ENCODE measurements at regions not wholly inside any gene's neighbourhood (a gene's known extent, or its start where the extent isn't known, plus 50 kb on each side); places are given as distances from the start of the nearest gene placed in this dataset.

DNA sequence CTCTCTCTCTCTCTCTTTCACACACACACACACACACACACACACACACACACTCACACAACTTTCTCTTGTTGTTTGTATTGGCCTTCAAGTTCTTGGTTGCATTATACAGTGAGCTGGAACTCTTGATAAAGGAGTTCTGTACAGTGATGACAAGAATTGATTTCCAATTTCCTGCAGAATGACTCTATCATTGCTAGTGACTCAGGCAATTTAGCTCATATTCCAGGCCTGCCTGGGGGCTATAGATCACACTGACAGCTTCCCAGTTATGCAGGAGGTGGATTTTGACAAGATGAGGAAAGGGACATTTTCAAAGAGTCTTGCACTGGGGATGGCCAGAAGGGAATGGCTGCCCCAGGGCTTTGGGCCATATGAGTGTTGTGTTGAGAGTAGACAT, 508.8 kb downstream of the TYW1 start:
- Histone ChIP-seq H3K27me3 (ENCODE audit: low read length) (no peaks in the 10 kb centered on the region), H3K36me3 (ENCODE audit: low read depth, low read length) (no peaks in the 10 kb centered on the region), H3K9me3 (ENCODE audit: low read length) (no peaks in the 10 kb centered on the region), H2AFZ (ENCODE audit: low read length) (no peak overlapping the region), H4K20me1 (ENCODE audit: low read length) (no peaks in the 10 kb centered on the region), H3K27ac (ENCODE audit: low read length) (no peak overlapping the region), H3K4me3 (ENCODE audit: low read length) (no peak overlapping the region), H3K4me2 (ENCODE audit: low read length) (no peak overlapping the region), H3K79me2 (ENCODE audit: low read length) (no peaks in the 10 kb centered on the region), H3K9ac (ENCODE audit: low read length) (no peak overlapping the region), H3K9me2 (replicated peaks; ENCODE audit: low read length) (no peaks in the 10 kb centered on the region), H3F3A (ENCODE audit: low read length, unreplicated experiment) (no peaks in the 10 kb centered on the region), H3K4me1 (ENCODE audit: insufficient read depth, low read length) (no peaks in the 10 kb centered on the region)
- ATAC-seq (no peak), DNase-seq (no peak)
- ChIA-PET CTCF (no interaction called here), POLR2A (ENCODE audit: unreplicated experiment) (no interaction called here)
- intact Hi-C loops (cut with micrococcal nuclease), result no loop called here
- BruUV-seq (replicated peaks), result no TSS peak
- TF ChIP-seq CTCF (conservative IDR thresholded peaks at IDR 0.05; ENCODE audit: low read depth, low read length) (no peak), EZH2 (IDR thresholded peaks at IDR 0.05; ENCODE audit: low read length, unreplicated experiment) (no peak), EZH2phosphoT487 (IDR thresholded peaks at IDR 0.05; ENCODE audit: borderline replicate concordance, low read length) (no peak)

DNA sequence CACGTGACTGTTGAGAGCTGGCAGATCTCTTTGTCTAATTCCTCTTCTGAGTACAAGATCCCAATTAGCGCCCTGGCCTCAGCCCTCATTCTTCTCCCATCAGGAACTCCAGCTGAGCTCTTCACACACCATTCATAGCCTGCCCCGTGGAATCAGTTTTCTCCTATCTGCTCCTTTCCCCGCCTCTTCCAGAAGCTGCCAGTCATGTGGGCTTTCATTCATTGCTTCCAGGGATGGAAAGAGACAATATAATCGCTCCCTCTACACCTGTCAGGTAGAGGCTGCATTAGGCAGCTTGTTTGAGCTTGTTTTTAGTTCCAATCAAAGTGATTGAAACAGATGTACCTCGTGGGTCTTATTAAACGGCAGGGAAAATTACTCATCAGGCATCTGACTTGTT, 515.8 kb downstream of the TYW1 start:
- intact Hi-C loops (cut with micrococcal nuclease), result no loop called here
- POLR2A ChIA-PET (ENCODE audit: unreplicated experiment), result no interaction called here
- Histone ChIP-seq H3K36me3 (ENCODE audit: low read depth, low read length) (no peaks in the 10 kb centered on the region), H2AFZ (ENCODE audit: low read length) (no peak overlapping the region), H3K4me1 (ENCODE audit: insufficient read depth, low read length) (no peaks in the 10 kb centered on the region), H4K20me1 (ENCODE audit: low read length) (no peaks in the 10 kb centered on the region), H3K79me2 (ENCODE audit: low read length) (no peaks in the 10 kb centered on the region), H3K4me3 (ENCODE audit: low read length) (no peak overlapping the region), H3K27ac (ENCODE audit: low read length) (no peak overlapping the region), H3K9me2 (replicated peaks; ENCODE audit: low read length) (no peaks in the 10 kb centered on the region), H3K27me3 (ENCODE audit: low read length) (no peaks in the 10 kb centered on the region), H3K9ac (ENCODE audit: low read length) (no peak overlapping the region), H3K9me3 (ENCODE audit: low read length) (no peaks in the 10 kb centered on the region), H3F3A (ENCODE audit: low read length, unreplicated experiment) (no peaks in the 10 kb centered on the region), H3K4me2 (ENCODE audit: low read length) (no peak overlapping the region)
- DNase-seq (no peak), ATAC-seq (no peak)
- CTCF ChIA-PET, result no interaction called here
- BruUV-seq (replicated peaks), result no TSS peak
- TF ChIP-seq EZH2phosphoT487 (IDR thresholded peaks at IDR 0.05; ENCODE audit: borderline replicate concordance, low read length) (no peak), EZH2 (IDR thresholded peaks at IDR 0.05; ENCODE audit: low read length, unreplicated experiment) (no peak), CTCF (conservative IDR thresholded peaks at IDR 0.05; ENCODE audit: low read depth, low read length) (no peak)

GRCh38 chr7:67518580-67518979, 521.9 kb downstream of the TYW1 start:
- Histone ChIP-seq H3K36me3 (ENCODE audit: low read depth, low read length) (no peaks in the 10 kb centered on the region), H3F3A (ENCODE audit: low read length, unreplicated experiment) (no peaks in the 10 kb centered on the region)
- ATAC-seq, result no peak

More at GRCh38 chr7:67518580-67518979, 521.9 kb downstream of the TYW1 start:
- Histone ChIP-seq H3K4me2 (ENCODE audit: low read length) (no peak overlapping the region), H3K9me2 (replicated peaks; ENCODE audit: low read length) (no peaks in the 10 kb centered on the region), H3K27me3 (ENCODE audit: low read length) (no peaks in the 10 kb centered on the region), H3K4me3 (ENCODE audit: low read length) (no peak overlapping the region), H4K20me1 (ENCODE audit: low read length) (no peaks in the 10 kb centered on the region), H3K9me3 (ENCODE audit: low read length) (no peaks in the 10 kb centered on the region), H3K79me2 (ENCODE audit: low read length) (no peaks in the 10 kb centered on the region), H3K27ac (ENCODE audit: low read length) (no peak overlapping the region), H3K9ac (ENCODE audit: low read length) (no peak overlapping the region), H3K4me1 (ENCODE audit: insufficient read depth, low read length) (no peaks in the 10 kb centered on the region), H2AFZ (ENCODE audit: low read length) (no peak overlapping the region)
- BruUV-seq (replicated peaks), result no TSS peak
- ChIA-PET POLR2A (ENCODE audit: unreplicated experiment) (no interaction called here), CTCF (no interaction called here)
- no peak for DNase-seq
- intact Hi-C loops (cut with micrococcal nuclease), result no loop called here
- TF ChIP-seq EZH2 (IDR thresholded peaks at IDR 0.05; ENCODE audit: low read length, unreplicated experiment) (no peak), CTCF (conservative IDR thresholded peaks at IDR 0.05; ENCODE audit: low read depth, low read length) (no peak), EZH2phosphoT487 (IDR thresholded peaks at IDR 0.05; ENCODE audit: borderline replicate concordance, low read length) (no peak)
